ENCODE measurements at regions not wholly inside any gene's neighbourhood (a gene's known extent, or its start where the extent isn't known, plus 50 kb on each side); places are given as distances from the start of the nearest gene placed in this dataset.

- TF ChIP-seq CTCF (conservative IDR thresholded peaks at IDR 0.05) = no peak
- H3K27ac ChIP-seq = no peak overlapping the region
Observed at GRCh38 chr14:97217111-97217885, 420.1 kb downstream of the VRK1 start.

GRCh38 chr14:97218274-97218673 is 421.1 kb downstream of the VRK1 start:
- no peak for TF ChIP-seq CTCF (conservative IDR thresholded peaks at IDR 0.05)
- H3K27ac ChIP-seq = no peak overlapping the region

GRCh38 chr14:97218691-97219430 is 421.7 kb downstream of the VRK1 start:
- TF ChIP-seq CTCF (conservative IDR thresholded peaks at IDR 0.05) = no peak
- H3K27ac ChIP-seq = no peak overlapping the region

- no peak overlapping the region for H3K27ac ChIP-seq
- TF ChIP-seq CTCF (conservative IDR thresholded peaks at IDR 0.05) = no peak
Observed at GRCh38 chr14:97219431-97220017, 422.3 kb downstream of the VRK1 start.

- no peak for TF ChIP-seq CTCF (conservative IDR thresholded peaks at IDR 0.05)
- H3K27ac ChIP-seq = no peak overlapping the region
Observed at GRCh38 chr14:97221572-97222285, 424.5 kb downstream of the VRK1 start.

GRCh38 chr14:97224016-97224415 is 426.8 kb downstream of the VRK1 start:
- TF ChIP-seq CTCF (conservative IDR thresholded peaks at IDR 0.05) = no peak

GRCh38 chr14:97230051-97230450 is 432.9 kb downstream of the VRK1 start:
- TF ChIP-seq CTCF (conservative IDR thresholded peaks at IDR 0.05) = no peak

More at GRCh38 chr14:97224016-97224415, 426.8 kb downstream of the VRK1 start:
- no peak overlapping the region for H3K27ac ChIP-seq

More at GRCh38 chr14:97230051-97230450, 432.9 kb downstream of the VRK1 start:
- no peak overlapping the region for H3K27ac ChIP-seq
